Thyroid gland (tissue), 4 donors: ENCODE measurements at regions not wholly inside any gene's neighbourhood (a gene's known extent, or its start where the extent isn't known, plus 50 kb on each side); places are given as distances from the start of the nearest gene placed in this dataset.

Experiments used
- DNase-seq, 2 donors: peaks; one replicate each; pipeline ENCODE4 v3.0.0-alpha.2; 2019
- H3K27ac ChIP-seq, 3 donors: fragments of 200-600 bp; sonication (generic); 1 replicate in 2 of 3; 2 replicates in 1 of 3; pipeline ENCODE4 v1.5.1; 2016 to 2019; ENCODE audit warnings: mild to moderate bottlenecking in 1 of 3, moderate library complexity in 1 of 3
- H3K27me3 ChIP-seq: fragments of 200-600 bp; sonication (generic); one replicate; pipeline ENCODE4 v1.5.1; 2019
- H3K36me3 ChIP-seq, 2 donors: fragments of 200-600 bp; sonication (generic); one replicate each; pipeline ENCODE4 v1.5.1; 2016 to 2019
- H3K4me1 ChIP-seq, 2 donors: fragments of 200-600 bp; sonication (generic); one replicate each; pipeline ENCODE4 v1.5.1; 2017 to 2019
- H3K4me3 ChIP-seq, 3 donors: fragments of 200-600 bp; sonication (generic); replicated peaks in 1 of 3; 1 replicate in 2 of 3; 2 replicates in 1 of 3; pipeline ENCODE4 v1.5.1; 2016; ENCODE audit warnings: mild to moderate bottlenecking in 1 of 3
- H3K9me3 ChIP-seq: fragments of 200-600 bp; sonication (generic); one replicate; pipeline ENCODE4 v1.5.1; 2017
- CTCF ChIP-seq, 6 experiments: fragments of 200-600 bp in 3 of 6; fragments of 450-650 bp in 3 of 6; sonication (generic) in 3 of 6; IDR thresholded peaks; one replicate each; pipeline ENCODE4 v1.5.1; 2016 to 2019; ENCODE audit warnings: antibody characterized with exemption in 6 of 6, mild to moderate bottlenecking in 2 of 6, inconsistent platforms in 1 of 6, moderate library complexity in 1 of 6
- POLR2A ChIP-seq, 2 donors: fragments of 450-650 bp; IDR thresholded peaks; one replicate each; pipeline ENCODE4 v1.6.1; 2017; ENCODE audit warnings: antibody characterized with exemption in 2 of 2, mild to moderate bottlenecking in 2 of 2, moderate library complexity in 1 of 2
- WGBS, 2 donors: methylation state at CpG; one replicate each; pipeline ENCODE4 v1.1.5; 2017; 5-methylcytosine and 5-hydroxymethylcytosine counted together
- intact Hi-C: fragments of 100-400 bp; cut with DNase I; formaldehyde crosslinking; loops from one replicate; pipeline ENCODE4 v1.15.1; 2023

GRCh38 chr12:11581179-11581755 is 68.2 kb upstream of the ETV6 start:
- DNase-seq = peak; percentile 66 to 72
- Histone ChIP-seq H3K4me1 (peaks cover 10 to 15% of the 10 kb centered on the region in 2 donors), H3K4me3 (no peak overlapping the region), H3K36me3 (no peaks in the 10 kb centered on the region), H3K27me3 (no peaks in the 10 kb centered on the region), H3K9me3 (no peaks in the 10 kb centered on the region), H3K27ac (peak overlapping the region in 1 of 3 donors; percentile 45)
- WGBS, 2 donors = 7 to 8% methylated on average over 2 of the region's 2 CpGs
- no peak for TF ChIP-seq POLR2A (IDR thresholded peaks at IDR 0.05)
- peak; percentile 56 to 76 (median 60) for TF ChIP-seq CTCF (IDR thresholded peaks at IDR 0.05)
- intact Hi-C loops = loop anchor here (2.0 kb wide), 1 partner anchor 454 kb away; no protein-coding TSS in a partner anchor

GRCh38 chr12:11584221-11584855 is 65.1 kb upstream of the ETV6 start:
- H3K36me3 ChIP-seq = no peaks in the 10 kb centered on the region
- H3K4me1 ChIP-seq = peaks cover 10 to 15% of the 10 kb centered on the region in 2 donors
- H3K27me3 ChIP-seq = no peaks in the 10 kb centered on the region
- no peak overlapping the region for H3K27ac ChIP-seq
- no peak overlapping the region for H3K4me3 ChIP-seq
- 87 to 94% methylated on average over 7 of the region's 7 CpGs for WGBS, 2 donors
- intact Hi-C loops = no loop called here
- DNase-seq = no peak
- TF ChIP-seq CTCF (IDR thresholded peaks at IDR 0.05) = no peak
- TF ChIP-seq POLR2A (IDR thresholded peaks at IDR 0.05) = no peak
- no peaks in the 10 kb centered on the region for H3K9me3 ChIP-seq

- TF ChIP-seq CTCF (IDR thresholded peaks at IDR 0.05) (no peak), POLR2A (IDR thresholded peaks at IDR 0.05) (no peak)
- no peaks in the 10 kb centered on the region for H3K4me1 ChIP-seq
- no peak overlapping the region for H3K4me3 ChIP-seq
- no peak overlapping the region for H3K27ac ChIP-seq
- DNase-seq = no peak
- no peaks in the 10 kb centered on the region for H3K27me3 ChIP-seq
- intact Hi-C loops = no loop called here
- WGBS, 2 donors = 93 to 96% methylated on average over 11 of the region's 11 CpGs
- H3K9me3 ChIP-seq = no peaks in the 10 kb centered on the region
- no peaks in the 10 kb centered on the region for H3K36me3 ChIP-seq
These were observed 57.0 kb upstream of the ETV6 start for GRCh38 chr12:11592484-11592883.

- Histone ChIP-seq H3K9me3 (no peaks in the 10 kb centered on the region), H3K36me3 (no peaks in the 10 kb centered on the region), H3K4me1 (no peaks in the 10 kb centered on the region), H3K4me3 (no peak overlapping the region), H3K27ac (no peak overlapping the region), H3K27me3 (no peaks in the 10 kb centered on the region)
- WGBS, 2 donors = 86 to 91% methylated on average over 1 of the region's 1 CpG
- DNase-seq = no peak
- no peak for TF ChIP-seq CTCF (IDR thresholded peaks at IDR 0.05)
- TF ChIP-seq POLR2A (IDR thresholded peaks at IDR 0.05) = no peak
- intact Hi-C loops = no loop called here
These were observed 56.5 kb upstream of the ETV6 start for GRCh38 chr12:11593013-11593412.

GRCh38 chr12:11595080-11595479 is 54.4 kb upstream of the ETV6 start:
- intact Hi-C loops = no loop called here
- TF ChIP-seq CTCF (IDR thresholded peaks at IDR 0.05) = no peak
- no peak for TF ChIP-seq POLR2A (IDR thresholded peaks at IDR 0.05)

More at GRCh38 chr12:11595080-11595479, 54.4 kb upstream of the ETV6 start:
- Histone ChIP-seq H3K9me3 (no peaks in the 10 kb centered on the region), H3K4me3 (no peak overlapping the region), H3K4me1 (no peaks in the 10 kb centered on the region), H3K36me3 (no peaks in the 10 kb centered on the region), H3K27me3 (no peaks in the 10 kb centered on the region), H3K27ac (no peak overlapping the region)
- 63 to 90% methylated on average over 2 to 3 of the region's 3 CpGs for WGBS, 2 donors
- DNase-seq = no peak
